GM18873 (cell line): ENCODE measurements at regions not wholly inside any gene's neighbourhood (a gene's known extent, or its start where the extent isn't known, plus 50 kb on each side); places are given as distances from the start of the nearest gene placed in this dataset.

ENCODE experiments used
- ATAC-seq: cut with Tn5 transposase; IDR thresholded peaks from one replicate; pipeline ENCODE4 v1.9.1; 2021; ENCODE audit warnings: mild to moderate bottlenecking, moderate library complexity, moderate number of reproducible peaks; ENCODE audit not compliant: unreplicated experiment, low FRiP score

DNA sequence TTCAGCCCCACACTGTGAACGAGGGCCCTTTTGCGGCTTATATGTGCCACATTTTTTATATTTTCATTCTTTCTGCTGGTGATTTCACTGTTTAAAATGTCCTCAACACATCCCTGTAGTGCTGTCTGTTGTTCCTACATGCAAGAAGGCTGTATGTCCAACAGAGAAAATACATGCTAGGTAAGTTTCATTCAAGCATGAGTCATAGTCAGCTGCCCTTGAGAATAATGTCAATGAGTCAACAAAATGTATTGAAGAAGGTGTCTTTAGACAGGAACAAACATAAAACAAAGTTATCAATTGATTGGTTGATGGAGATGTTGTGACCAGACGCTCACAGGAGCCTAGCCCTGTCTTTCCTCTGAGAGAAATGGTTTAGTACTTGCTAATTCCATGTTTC lies 553.4 kb downstream of the PLPP3 start:
- ATAC-seq, result no peak

DNA sequence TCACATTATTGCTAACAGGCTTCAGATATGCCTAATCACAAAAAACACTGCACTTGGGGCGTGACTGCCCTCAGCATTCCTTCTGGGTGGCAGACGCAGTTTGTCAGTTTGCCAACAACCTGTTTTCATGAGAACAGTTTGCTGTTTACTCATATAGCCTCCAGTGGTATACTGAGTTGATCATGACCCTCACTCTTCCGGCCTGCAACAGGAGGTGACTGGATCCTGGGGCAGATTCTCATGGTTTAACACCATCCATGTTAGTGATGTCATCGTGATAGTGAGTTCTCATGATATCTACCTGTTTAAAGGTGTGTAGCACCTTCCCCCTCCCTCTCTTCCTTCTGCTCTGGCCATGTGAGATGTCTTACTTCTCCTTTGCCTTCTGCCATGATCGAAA lies 555.2 kb downstream of the PLPP3 start:
- ATAC-seq, result no peak

DNA sequence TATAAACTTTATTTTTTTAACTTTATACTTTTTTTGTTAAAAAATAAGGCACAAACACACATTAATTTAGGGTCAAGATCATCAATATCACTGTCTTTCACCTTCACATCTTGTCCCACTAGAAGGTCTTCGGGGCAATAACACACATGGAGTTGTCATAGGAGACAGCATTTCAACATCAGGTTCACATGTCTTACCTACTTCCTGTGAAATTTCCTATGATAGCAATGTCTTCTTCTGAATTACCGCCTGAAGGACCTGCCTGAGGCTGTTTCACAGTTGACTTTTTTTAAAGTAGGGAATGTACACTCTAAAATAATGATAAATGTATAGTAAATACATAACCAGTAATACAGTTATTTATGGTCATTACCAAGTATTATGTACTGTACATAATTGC lies 559.4 kb downstream of the PLPP3 start:
- no peak for ATAC-seq

DNA sequence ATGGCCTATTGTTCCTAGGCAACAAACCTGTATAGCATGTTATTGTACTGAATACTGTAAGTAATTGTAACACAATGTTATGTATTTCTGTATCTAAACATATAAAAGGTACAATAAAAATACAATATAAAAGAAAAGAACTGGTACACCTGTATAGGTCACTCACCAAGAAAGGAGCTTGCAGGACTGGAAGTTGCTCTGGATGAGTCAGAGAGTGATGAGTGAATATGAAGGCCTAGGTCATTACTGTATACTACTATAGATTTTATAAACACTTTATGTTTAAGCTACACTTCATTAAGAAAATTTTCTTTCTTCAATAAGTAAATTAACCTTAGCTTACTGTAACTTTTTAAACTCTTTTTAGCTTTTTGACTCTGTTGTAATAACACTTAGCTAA lies 559.9 kb downstream of the PLPP3 start:
- ATAC-seq, result no peak

DNA sequence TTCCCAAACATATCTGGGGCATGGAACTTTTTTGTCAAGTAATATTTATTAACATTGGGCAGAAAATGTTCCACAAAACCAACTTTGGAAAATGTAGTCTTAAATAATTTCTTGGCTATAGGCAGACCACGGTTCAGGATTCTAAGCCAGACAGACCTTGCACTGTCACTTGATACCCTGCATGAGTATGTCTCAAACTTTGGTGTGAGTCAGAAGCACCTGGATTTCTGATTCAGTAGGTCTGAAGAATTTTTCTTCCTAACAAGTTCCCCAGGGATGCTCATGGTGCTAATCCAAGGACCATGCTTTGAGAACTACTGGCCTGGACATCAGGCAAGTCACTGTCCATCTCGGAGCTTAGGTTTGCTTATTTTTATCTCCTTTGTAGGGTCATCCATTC lies 562.0 kb downstream of the PLPP3 start:
- no peak for ATAC-seq

DNA sequence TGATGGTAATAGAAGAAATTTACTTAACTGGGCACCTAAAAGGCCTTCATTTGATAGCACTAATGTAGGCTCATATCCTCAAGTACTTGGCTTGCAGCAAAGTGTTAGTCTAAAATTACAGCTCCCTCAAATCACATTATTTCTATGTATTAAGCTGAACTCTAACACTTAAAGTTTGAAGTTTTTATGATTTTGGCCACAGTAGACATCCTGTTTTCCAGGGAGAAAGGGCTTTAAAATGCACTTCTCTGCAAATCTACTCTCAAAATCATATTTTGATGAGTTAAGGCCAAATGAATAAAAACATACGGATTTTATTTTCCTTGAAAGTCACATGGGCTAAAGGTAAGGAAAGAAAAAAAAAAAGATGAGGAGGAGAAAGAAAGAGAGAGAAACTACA lies 575.5 kb downstream of the PLPP3 start:
- ATAC-seq, result no peak

DNA sequence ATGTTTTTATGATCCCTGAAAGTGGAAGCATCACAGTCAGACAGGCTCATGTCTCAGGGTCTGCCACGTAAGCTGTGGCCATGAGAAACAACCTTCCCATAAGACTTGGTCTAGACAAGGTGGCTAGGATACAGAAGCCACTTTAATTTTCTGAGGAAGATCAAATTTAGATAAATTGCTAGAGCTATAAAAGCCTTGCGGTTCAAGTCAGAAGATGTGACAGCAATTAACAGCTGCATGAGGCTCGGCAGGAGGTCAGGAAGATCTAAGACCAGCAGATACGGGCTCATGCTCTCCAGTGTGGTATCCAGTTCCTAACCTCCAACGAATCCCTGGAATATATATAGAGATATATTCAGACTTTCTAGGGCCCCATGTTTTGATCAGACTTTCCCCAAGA lies 577.1 kb downstream of the PLPP3 start:
- ATAC-seq, result no peak

DNA sequence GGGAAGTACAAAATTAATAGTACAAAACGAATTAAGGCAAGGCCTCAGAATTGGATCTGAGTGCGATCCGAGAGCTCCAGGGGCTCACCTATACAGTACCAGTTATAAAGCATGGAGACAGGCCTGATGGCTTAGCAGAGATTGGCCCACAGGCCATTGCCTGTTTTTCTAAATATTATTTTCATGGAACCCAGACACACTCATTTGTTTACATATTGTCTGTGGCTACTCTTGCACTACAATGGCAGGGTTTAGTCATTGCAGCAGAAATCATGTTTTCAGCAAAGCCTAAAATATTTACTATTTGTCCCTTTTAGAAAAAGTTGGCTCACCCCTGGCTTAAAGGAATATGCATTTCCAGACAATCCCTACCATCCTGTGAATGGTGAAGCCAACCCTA lies 578.9 kb downstream of the PLPP3 start:
- no peak for ATAC-seq

DNA sequence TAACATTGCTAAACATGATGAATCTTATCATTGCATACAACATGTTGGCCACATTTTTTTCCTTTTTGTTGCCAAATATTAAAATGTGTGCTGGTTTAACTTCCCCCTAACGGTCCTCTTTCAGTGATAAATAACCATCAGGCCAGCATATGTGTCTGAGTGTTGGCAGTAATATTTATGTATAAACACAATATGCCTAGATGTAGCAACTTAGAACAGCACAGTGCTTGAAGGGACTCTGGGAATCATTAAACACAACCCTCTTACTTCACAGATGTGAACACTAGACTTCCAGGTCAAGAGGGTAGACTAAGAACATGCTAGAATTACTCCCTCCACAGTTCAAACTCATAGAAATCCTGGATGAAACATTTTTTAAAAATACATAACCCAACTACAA lies 581.8 kb downstream of the PLPP3 start:
- no peak for ATAC-seq

DNA sequence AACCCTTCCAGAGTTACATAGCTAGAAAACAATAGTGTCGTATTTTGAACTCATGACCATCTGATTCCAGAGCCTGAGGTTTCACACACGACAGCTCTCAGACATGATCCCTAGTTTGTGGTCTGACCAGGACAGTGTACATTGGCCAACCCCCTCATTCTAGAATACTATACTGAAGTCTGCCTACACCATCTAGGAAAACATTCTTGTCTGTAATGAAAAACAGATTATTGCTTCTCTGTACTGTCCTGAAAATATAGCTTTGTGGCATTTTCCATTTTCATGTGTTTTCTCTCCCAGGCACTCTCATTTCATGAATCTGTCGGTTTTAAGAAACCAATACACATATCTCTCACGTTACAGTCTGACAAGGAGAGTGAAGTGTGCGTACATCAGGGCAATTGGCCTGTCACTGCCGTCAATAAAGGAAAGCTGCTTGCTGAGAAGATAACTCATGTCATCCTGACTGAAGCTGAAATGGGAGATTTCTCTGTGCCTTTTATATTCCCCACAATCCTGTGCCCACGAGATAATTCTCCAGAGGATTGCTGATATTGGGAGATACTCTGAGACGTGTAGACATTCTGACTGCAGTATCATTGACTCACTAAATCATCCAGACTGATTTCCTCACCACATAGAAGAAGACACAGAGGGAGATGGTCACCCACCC lies 585.6 kb downstream of the PLPP3 start:
- ATAC-seq, result no peak

DNA sequence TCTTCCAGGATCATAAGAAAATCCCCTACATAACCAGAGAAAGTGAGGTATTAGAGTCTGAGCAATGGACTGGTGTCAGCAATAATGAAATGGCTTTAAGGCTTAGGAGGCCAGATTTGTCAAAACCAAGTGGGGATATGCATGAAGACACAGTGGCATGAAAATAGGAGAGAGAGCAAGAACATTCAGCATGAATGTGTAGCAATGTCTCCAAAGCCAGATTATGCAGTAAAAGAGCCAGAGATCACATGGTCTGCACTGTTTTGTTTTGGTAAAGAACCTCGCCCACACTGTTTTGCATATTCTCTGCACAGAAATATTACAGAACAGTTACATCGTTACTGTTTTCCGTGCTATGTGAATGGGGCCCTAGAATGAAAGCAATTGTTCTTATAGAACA lies 589.4 kb downstream of the PLPP3 start:
- ATAC-seq, result no peak

DNA sequence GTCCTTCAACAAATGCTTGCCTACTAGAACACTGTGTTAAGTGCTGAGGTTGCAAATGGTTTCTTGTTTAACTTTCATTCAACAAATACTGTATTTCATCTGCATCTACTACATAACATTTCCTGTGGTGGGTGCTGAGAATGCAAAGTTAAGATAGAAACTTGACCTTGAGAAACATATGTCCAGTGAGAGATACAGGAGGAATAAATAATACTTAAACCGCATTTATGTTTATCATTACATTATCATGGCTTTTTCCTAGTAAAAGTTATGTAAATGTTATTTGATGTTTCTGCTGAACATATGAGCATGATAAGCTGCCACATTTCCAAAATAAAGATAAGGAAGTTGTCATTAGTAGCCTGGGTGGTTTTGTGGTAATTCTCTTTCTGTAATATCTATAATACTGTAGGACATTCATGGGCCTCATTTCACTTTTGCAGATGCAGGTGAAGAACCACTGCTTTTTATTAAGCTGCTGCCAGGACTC lies 590.4 kb downstream of the PLPP3 start:
- no peak for ATAC-seq

DNA sequence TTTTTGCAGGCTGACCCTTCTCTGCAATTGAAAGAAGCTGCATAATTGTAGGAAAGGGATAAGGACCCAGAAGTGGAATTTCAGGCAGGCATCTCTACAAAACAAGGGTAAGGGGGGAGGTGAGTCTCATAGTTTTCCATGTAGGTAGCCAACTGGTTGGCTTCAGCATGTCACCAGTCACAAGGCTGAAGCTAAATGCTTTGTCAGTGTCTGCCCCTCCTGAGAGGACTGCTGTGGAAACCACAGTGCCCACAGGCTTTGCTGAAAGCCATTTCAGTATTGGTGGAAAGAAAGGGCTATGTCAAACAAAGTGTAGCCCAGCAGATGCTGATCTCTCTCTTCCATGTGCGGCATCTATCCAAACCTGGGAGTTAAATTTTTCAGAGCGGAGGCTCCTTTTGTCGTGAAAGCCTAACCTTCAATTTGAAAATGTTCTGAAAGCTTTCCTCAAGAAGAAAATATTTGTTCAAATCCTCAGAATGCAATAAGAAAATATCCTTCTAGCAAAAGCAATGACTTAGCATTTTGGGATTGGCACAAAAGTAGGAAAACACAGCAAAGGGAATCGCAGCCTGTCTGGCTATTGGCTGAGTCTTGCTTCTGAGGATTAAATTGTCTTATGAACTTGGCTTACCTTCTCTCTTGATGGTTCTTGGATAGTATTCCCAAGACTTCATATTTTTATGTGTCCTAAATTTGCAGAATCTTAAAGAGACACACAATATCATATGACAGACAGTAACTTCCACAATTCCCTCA lies 591.7 kb downstream of the PLPP3 start:
- ATAC-seq, result no peak

DNA sequence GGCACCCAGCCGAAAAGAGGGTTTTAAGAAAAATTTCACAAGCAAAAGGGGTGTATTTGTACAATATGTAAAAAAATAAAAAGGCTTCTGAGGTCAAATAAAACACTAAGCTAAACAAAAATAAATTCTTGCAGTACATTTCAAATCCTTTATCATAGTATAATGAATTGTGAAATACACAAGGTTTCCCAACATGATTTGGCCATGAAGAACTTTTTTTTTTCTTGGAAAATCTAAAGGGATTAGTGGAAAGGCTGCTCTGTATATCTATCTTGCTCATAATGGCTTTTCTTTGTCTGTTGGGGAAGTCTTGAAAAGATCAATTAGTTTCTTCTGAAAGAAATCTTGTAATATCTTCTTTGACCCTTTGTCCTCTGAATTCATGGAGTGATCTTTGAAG lies 593.4 kb downstream of the PLPP3 start:
- ATAC-seq, result no peak

DNA sequence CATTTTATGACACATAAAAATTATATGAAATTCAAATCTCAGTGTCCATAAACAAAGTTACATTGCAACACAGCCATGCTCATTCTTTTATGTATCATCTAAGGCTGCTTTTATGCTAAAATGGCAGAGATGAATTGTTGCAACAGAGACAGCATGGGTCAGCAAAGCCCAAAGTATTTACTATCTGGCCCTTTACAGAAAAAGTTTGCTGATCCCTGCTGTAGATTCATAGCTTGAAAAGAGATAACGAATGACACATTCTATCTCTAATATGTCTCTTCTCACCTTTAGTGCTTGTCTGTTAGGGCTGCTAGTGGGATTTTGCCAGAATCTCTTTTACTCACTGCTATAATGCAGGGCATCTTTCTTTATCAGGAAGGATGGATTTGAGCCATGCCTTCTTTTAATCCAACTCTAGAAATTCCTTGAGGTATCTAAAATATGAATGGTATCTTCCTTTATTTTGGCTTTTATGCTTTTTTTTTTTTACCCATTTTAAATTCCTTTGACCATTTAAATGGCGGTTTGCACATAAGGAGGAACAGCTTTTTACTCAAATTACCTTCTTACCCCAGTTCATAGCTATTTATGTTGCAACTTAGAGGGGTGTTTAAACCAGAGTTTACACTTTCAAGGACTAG lies 598.2 kb downstream of the PLPP3 start:
- ATAC-seq, result no peak

DNA sequence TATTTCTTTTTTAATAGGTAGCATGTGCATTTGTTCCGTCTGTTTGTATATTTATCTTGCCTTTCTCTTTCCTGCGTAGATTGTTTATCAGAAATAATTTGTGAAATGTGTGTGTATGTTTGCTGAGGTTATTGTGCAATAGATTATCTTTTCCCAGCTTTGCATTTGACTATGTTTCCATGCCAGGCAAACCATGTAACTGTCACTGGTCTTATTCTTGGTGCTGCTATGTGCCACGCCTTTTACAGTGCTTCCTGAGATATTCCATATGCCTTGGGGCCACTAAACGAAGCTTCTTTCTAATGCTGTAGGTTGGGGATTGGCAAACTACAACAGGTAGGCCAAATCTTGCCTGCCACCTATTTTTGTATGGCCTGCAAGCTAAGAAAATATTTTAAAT lies 598.8 kb downstream of the PLPP3 start:
- no peak for ATAC-seq

DNA sequence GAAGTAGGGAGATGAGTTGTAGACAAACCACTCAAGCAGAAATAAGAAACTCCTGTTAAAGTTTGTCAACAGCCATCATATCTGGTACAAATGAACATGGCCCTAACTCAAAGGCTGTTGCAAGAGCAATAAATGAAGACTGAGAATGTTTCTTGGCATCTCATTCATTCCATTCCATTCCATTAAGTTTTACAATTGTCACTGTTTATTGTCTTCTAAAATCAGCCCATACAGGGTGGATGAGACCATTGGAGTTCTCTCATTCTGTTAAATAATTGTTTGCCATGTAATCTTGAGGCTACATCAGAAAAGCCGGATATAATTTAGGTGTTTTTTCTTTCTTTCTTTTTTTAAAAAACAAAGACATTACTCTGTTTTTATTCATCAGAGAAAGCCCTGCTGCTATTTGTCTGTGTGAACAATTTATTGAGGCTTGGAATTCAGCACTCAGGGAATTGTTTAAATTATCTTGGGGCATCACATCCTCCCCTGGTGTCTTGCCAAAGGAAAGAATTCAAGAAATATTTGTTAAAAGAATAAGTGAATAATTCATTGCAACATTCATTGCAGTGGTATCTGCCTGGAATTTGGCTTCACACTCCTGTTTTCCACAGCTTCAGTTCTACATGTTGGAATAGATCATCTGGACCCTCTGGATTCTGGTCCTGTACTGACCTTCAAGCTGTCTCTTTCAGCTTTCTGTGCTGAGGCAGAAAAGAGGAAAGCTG lies 604.5 kb downstream of the PLPP3 start:
- no peak for ATAC-seq

DNA sequence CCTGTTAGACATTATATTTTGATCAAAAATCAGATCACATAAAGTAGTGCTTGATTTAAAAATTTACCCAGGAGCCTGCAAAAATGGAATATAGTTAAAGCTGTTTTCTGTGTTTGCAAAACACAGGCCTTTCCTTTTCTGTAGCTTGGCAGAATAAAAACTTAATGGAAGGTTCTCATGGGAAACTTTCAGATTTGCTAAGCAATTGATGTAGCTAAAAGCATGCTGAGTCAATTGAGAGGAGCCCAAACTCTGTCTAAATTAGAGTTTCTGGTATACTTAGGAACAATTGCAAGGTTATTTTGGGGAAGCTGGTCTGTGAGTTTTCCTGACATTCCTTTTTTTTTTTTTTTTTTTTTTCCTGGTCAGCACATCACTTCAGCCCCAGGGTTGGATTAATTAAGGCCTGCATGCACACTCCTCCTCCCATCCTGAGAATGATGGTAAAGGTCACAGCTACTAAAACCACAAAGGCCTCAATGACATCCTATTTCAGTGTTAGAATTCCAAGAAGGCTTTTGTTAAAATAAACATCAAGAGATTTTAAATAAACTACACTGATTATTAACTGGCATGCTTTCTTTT lies 608.7 kb downstream of the PLPP3 start:
- no peak for ATAC-seq

DNA sequence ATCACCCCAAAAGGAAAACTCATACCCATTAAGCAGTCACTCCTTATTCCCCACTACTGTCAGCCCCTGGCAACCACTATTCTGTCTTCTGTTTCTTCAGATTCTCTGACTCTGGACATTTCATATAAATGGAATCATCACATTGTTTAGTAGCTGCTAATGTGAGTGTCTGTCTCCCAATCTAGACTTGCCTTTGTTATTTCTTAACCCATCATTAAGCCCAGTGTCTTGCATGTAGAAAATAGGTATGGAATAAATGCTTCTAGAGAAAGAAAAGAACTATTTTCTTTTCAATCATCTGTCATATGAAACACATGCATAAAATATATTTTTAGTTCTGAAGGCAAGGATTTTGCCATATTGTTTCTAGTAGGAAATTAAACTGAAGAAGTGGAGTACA lies 610.0 kb downstream of the PLPP3 start:
- no peak for ATAC-seq

DNA sequence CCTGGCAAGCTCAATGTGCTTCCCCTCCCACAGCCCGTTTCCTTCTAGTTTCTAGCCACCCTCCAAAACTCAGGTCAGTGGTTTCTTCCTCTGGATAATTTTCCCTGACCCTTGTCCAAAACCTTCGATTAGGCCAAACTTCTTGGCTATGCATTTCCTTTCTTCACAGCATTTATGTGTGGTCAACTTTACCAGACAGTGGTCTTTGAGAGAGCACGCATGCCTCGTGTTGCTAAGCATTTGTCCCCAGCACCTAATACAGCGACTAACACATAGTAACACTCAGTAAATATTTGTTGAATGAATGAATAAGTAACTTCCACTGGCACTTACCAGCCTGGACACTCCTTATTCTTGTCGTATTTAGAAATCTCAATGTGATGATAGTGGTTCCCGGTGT lies 610.7 kb downstream of the PLPP3 start:
- no peak for ATAC-seq

DNA sequence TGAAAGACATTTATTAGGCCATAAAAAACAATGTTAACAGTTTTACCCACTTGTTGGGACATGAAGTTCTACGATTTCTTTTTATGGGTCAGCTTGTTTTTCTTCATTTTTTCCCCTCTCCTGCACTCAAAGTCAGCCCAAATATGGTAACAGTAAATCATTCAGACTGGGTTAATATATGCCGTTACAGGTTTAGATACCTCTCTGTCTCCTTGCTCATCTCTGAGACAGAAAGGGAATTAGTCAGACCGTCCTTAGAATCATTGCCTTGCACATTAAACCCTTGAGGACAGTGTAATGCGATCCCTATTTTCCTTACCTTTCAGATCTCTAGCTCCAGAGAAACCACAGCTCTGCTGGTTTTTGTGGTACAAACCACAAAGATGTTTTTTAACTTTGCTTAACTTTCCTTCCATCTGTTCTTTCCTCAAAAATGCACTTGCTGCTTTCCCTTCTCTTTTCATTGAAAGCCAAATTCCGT lies 613.3 kb downstream of the PLPP3 start:
- no peak for ATAC-seq
